Nucleus accumbens (tissue), 56 donors: ENCODE measurements at regions not wholly inside any gene's neighbourhood (a gene's known extent, or its start where the extent isn't known, plus 50 kb on each side); places are given as distances from the start of the nearest gene placed in this dataset.
"Not testable (repeated sequence)": the region's sequence is repeated elsewhere in the genome, so short reads cannot be mapped to it uniquely, and the experiment has no call there.

Source experiments
- DNase-seq, 56 donors: peaks; one replicate each; lab custom pipeline; 2025; lab: John Stamatoyannopoulos, UW

- no peak for DNase-seq
Measured at GRCh38 chr15:29517829-29518228, 248.2 kb upstream of the NSMCE3 start.

GRCh38 chr15:29516929-29517328 lies 247.3 kb upstream of the NSMCE3 start:
- no peak for DNase-seq

- DNase-seq: no peak
Measured at GRCh38 chr15:29514926-29515325, 245.3 kb upstream of the NSMCE3 start.

- DNase-seq: no peak
Measured at GRCh38 chr15:29511663-29512062, 242.0 kb upstream of the NSMCE3 start.

- DNase-seq: not testable (repeated sequence)
Measured at GRCh38 chr15:29505535-29505934, 235.9 kb upstream of the NSMCE3 start.

DNA sequence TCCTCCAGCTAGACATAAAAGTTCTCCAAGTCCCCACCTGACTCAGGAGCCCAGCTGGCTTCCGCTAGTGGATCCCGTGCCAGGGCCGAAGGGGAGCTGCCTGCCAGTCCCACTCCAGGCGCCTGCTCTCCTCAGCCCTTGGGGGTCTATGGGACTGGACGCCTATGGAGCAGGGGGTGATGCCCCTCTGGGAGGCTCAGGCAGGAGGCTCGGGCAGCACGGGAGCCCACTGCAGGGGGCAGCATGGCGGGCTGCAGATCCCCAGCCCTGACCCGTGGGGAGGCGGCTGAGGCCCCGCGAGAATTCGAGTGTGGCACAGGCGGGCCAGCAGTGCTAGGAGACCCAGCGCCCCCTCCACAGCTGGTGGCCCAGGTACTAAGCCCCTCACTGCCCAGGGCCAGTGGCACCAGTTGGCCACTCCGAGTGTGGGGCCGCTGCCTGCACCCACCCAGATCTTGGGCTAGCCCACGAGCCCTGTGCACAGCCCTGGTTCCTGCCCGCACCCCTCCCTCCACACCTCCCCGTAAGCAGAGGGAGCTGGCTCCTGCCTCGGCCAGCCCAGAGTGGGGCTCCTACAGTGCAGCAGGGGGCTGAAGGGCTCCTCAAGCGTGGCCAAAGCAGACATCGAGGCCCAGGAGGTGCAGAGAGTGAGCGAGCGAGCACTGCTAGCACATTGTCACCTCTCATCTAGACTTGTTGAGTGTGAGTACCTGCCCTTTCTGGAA lies 221.3 kb upstream of the NSMCE3 start:
- DNase-seq: no peak

DNA sequence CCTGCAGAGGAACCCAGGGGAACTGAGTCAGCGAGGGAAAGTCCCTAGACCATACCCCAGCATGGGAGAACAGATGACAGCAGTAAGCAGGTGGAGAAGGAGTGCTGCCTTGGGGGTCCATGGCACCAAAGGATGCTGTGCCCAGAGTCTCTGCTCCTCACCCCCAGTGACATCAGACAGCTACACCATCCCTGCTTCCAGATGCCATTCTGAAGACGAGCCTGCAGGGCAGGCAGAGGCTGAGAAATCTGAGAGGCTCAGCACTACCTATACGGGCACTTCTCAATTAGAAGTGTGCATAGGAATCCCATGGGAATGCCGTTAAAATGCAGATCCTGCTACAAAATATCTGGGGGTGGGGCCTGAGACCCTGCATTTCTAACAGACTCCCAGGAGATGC lies 211.3 kb upstream of the NSMCE3 start:
- DNase-seq: no peak

DNA sequence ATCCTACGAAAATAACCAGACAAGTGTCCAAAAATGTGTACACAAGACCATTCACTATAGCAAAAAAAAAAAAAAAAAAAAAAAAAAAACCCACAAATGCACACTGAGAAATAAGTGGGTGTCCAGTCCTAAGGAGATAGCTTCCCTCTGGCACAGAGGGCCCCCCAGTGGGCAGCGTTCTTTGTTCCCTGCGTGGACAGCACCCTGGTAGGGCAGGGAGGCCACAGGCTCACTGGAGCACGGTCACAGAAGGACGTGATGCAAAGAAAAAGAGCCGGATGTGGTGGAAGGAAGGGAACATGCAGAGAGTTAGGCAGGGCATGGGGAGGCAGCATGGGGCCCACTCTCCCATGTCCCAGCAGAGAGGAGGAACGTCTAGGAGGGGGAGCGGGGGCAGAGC lies 210.7 kb upstream of the NSMCE3 start:
- DNase-seq: no peak

DNA sequence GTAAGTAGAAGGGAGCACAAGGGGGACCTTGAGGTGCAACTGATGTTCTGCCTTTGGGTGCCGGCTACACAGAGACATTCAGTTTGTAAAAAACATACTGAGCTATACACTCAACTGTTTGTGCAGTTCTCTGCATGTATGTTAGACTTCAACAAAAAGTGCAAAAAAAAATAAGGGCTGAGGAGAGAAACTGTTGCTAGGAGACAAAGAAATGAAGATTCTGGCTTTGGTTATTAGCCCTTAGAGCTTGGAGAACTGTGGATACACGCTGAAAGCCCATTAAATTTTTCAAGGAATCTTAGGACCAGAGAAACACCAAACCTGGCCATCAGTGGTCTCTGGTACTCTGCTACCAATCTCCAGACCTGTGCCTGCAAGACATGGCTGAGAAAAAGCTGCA lies 207.6 kb upstream of the NSMCE3 start:
- no peak for DNase-seq

DNA sequence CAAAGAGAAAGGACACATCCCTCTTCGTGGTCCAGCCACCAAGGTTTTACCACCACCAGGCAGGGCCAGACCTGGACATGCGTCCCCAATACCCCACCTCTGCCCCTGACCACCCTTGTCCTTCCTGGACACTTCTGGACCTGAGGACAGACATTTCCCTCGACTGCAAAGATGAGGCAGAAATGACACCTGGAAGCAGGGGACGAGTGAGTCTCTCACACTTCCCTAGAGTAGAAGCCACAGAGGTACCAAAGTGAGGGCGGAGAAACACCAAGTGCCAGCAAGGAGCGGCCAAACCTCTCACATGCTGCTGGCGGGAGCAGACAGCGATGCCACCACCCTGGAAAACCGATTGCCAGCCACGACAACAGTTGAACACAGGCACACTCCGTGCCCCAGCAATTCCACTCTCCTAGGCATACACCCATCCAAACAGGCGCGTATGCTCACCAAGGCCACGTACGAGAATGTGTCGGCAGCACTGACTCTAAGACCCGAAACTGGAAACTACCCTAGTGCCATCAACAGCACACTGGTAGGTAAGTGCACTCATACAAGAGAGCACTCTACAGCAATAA lies 207.0 kb upstream of the NSMCE3 start:
- DNase-seq: no peak

DNA sequence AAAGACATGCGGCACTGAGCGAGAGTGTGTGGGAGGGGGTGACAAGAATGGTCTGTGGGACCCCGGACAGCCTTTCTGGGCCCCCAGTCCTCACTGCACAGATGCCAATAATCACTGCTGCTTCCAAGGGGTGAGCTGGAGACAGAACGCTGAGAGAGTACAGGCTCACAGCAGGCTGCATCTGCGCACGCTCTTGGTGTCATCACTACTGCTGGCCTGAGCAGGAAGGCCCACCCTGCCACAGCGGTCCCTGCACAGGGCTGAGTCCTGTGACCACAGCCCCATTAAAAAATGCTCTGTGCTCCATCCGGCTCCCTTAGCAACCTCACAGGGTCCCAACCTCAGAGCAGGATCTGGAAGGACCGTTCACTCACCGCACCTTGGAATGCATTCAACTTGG lies 205.5 kb upstream of the NSMCE3 start:
- DNase-seq: no peak

DNA sequence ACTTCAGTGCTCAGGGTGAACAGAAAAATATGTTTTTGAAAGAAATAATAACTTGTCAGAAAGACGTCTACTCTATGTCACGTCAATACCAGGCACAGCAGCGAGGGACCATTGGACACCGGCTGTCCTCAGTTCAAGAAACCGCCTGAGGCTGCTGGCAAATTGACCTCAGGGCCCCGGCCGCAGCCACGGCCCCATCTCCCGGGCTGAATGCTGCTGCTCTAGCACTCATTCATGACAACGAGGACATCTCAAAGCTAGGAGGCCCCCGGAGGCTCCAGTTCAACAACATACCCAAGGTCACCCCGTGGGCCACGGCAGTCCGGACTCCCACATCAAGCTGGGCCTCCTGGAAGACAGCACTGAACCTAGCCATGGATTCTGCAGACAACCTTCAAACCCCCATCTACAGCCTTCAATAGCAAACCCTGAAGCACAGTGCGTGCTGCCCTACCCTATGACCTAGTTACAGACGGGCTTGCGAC lies 204.0 kb upstream of the NSMCE3 start:
- DNase-seq: no peak

DNA sequence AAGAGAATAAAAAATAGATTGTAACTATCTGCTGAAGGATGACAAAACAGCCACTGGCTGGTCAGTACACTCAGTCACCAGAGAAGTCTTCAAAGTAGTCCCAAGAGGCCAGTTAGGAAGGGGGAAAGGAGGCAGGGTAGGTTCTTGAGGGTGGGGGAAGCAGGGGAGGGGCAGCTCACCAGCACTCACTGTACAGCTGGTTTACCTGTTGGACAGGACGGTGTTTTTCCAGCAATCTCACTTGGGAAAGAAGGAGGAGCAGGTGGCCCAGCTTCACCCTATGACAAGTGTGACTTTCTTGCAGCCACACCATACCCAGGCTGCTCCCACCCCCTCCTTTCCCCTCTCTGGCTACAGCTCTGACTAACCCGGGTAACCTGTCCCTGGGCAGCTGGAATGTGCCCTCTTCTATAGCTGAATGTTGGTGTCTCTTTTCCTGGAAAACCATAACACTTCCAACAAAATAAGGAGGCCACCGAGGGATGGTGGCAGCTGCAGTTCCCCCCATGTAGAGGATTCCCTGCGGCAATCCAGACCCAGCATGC lies 203.4 kb upstream of the NSMCE3 start:
- no peak for DNase-seq

GRCh38 chr15:29471757-29472156 lies 202.1 kb upstream of the NSMCE3 start:
- no peak for DNase-seq

- DNase-seq: no peak
Measured at GRCh38 chr15:29471306-29471705, 201.7 kb upstream of the NSMCE3 start.

DNA sequence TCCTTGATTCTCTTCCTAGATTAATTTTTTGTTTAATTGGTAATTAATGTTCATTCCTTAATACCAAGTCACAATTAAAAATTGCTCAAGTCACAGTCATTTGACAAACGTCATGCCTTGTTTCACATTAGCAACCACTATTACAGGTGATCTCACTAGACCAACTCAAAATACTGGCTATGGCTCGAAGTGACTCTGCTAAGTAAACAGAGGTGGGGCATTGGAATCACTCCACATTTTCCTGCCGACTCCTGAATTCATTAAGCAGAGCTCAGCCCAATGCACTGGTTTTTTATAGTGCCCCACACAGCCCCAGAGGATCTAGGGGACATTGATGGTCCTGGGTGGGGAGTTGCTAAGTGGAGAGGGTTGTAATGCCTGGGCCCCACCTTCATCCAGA lies 201.2 kb upstream of the NSMCE3 start:
- no peak for DNase-seq

GRCh38 chr15:29470311-29470710 lies 200.7 kb upstream of the NSMCE3 start:
- no peak for DNase-seq

GRCh38 chr15:29468899-29469298 lies 199.3 kb upstream of the NSMCE3 start:
- no peak for DNase-seq

- DNase-seq: no peak
Measured at GRCh38 chr15:29467091-29467490, 197.5 kb upstream of the NSMCE3 start.

DNA sequence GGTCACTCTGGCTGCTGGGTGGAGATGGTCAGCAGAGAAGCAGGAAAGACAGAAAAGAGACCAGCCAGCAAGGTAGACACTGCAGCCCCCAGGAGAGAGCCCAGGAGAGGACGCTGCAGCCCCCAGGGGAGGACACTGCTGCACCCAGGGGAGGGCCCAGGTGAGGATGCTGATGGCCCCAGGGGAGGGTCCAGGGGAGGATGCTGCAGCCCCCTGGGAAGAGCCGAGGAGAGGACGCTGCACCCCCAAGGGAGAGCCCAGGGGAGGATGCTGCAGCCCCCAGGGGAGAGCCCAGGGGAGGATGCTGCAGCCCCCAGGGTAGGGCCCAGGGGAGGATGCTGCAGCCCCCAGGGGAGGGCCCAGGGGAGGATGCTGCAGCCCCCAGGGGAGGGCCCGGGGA lies 196.7 kb upstream of the NSMCE3 start:
- no peak for DNase-seq

DNA sequence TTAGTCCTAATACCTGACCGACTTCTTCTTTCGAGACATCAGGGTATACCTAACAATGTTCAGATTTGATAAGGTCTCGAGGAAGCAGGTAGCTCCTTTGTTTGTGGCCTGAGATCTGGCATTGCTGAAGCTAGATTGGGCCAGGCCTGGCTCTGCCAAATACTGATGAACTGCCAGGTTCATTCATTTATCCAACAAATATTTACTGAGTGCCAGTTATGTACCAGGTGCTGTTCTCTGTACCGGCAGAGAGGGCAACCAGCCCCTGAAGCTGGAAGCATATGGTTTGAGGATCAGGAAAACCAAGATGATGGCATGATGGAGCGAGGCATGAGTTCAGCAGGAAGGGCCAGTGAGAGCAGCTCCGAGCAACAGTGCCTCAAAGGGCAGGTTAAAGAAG lies 196.2 kb upstream of the NSMCE3 start:
- no peak for DNase-seq

- DNase-seq: no peak
Measured at GRCh38 chr15:29465196-29465595, 195.6 kb upstream of the NSMCE3 start.
